Stimulated activated CD4-positive, alpha-beta T cell treated with anti-CD3 and anti-CD28 coated beads, TNF-alpha, amount 100 ng/mL, for 48 hours (primary cell): ENCODE measurements at regions not wholly inside any gene's neighbourhood (a gene's known extent, or its start where the extent isn't known, plus 50 kb on each side); places are given as distances from the start of the nearest gene placed in this dataset.
"Not testable (repeated sequence)": the region's sequence is repeated elsewhere in the genome, so short reads cannot be mapped to it uniquely, and the experiment has no call there.

Experiments used
- DNase-seq, 3 donors: peaks; one replicate each; pipeline ENCODE4 v3.0.0-alpha.2; 2020; ENCODE audit warnings: low read depth in 3 of 3

DNA sequence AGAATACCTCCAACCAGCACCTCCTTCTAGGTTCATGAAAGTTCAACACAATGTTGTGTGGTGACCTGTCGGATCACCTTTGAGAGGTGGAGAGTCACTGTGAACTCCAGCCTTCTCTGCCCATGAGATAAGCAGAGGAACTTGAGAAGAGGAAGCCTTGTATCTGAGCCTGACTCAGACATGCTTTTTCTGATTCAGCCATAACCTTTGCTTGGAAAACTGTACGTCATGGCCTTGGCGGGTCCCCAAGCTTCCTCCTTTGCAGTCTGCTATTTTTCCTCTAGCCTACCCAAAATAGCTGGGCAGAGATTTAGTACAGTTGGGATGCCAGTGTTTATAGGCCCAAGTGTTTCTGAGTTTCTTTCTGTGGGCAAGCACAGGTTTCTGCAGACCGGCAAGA is 274.7 kb downstream of the CETN3 start:
- no peak for DNase-seq

GRCh38 chr5:90134381-90134780 is 275.2 kb downstream of the CETN3 start:
- DNase-seq, result no peak

GRCh38 chr5:90133941-90134340 is 275.6 kb downstream of the CETN3 start:
- DNase-seq, result no peak

DNA sequence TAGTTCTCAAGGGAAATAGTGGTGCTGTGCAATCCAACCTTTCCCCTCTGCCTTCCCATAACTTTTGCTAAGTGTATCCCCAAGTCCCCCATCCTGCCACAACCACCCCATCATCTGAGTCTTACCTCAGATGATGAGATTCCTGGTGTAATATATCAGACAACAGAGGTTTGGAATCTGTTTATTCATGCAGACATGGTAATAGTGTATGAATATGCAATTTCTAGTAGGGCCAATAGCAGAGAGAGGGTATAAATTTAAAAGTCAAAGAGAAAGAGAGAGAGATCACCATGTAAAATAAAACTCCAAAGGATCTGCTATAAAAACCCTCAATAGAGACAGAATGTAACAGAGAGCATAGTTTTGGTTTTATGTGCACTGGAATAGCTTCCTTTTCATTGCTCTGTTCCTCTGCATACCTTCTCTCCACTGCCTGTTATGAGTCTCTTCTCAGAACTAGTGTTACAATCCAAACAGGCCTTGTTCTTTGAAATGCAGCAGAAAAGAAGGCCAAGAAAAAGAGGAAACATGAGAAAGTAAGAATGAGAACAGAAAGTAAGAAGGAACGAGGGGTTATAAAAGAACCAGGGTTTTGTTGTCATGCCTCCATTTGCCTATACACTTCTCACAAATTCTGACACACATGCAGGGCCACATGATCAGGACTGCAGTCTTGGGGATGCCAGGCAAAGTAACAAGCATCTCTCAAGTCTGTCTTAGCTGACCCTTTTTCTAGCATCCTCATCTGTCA is 278.0 kb downstream of the CETN3 start:
- DNase-seq, result no peak

- DNase-seq, result no peak
Measured at GRCh38 chr5:90128551-90128950, 281.0 kb downstream of the CETN3 start.

DNA sequence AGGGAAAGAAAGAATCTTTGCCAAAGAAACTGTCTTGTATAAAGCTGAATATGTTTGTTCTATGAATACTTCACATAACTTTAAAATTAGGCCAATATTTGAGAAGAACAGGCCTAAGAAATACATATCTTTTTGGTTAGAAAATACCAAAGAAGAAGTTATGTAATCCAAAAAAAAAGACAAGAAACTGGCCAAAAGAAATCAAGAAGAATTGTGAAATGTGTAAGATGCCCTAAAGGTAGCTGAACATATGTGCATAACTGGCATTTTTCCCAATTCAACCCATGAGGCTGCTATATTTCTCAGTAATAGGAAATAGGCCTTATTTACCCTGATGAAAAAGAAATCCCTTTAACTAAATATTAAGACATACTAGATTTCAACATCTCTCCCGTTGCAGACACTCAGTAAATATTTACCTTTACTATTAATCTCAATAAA is 290.0 kb downstream of the CETN3 start:
- DNase-seq, result no peak

GRCh38 chr5:90117005-90117404 is 292.6 kb downstream of the CETN3 start:
- DNase-seq, result no peak

DNA sequence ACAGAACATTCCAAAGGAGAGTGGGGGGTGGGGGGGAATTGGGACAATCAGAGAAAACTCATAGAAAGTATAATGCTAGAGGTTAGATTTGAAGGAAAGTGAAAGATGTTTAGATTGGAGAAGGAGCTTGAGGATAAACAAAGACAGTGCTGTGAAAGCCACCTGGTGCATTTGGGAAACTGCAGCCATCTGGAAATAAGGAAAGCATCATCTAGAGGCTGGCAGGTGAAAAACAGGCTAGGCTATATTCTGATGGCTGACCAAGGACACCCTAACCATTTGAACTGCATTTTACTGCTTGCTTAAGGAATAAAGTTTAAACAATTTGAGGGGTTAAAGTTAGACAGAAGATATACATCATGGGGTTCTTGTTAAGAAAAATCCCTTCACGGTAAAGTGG is 296.4 kb downstream of the CETN3 start:
- DNase-seq, result no peak

DNA sequence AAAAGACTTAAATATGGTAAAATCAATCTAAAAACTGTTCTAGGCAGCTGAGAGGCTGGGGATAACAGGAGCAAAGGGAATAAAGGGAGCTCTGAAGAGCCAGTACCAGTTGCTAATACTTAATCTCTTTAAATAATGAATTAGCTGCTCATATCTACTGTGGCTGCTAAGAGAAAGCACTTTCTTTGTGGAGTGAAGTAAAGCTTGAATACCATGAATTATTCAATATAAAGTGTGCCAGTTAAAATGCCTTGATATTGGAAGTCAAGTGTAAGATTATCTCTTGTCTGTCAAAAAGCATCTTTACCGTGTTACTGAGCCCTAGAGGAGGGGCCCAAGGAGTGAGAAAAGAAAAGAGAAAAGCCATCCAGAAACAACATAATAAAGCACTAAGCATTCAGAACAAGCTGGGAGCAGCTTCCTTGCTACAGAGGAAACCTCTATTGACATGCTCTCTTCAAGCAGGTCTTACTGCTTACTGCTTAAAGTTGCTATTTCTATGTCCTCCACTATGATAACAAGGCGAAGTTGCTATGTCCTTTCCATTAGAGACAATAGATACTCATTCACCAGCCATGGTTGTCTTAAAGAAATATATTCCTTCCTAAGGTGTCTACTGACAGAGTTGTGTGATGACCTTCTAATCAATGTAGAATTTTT is 297.4 kb downstream of the CETN3 start:
- no peak for DNase-seq

DNA sequence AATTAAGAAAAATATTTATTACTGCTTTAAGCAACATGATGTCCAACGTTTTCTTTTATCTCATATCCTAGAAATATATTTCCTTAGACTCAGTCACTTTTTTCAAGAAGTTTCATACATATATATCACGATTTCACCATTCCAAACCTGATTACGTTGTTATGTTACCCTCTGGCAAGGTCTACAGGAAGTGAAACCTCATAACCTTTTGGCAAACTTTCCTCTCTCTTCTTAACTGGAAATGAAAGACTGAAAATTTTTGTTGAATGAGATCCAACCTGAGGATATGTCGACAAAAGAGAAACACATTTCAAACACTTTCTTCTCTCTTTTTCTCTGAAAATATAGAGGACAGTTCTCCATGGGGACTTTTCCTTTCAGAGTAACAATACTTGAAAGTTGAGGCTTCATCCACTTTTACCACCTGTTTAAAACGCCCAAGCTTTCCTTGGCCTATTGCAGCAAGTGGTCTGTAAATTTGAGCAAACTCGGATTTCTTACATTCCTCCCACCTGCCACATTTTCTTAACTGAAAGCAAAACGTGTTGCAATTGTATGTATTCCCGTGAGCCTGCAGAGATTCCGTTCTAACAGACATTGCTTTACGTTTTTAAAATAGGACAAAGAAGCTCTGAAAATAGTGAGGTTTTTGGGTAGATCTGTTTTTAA is 298.1 kb downstream of the CETN3 start:
- DNase-seq, result no peak

DNA sequence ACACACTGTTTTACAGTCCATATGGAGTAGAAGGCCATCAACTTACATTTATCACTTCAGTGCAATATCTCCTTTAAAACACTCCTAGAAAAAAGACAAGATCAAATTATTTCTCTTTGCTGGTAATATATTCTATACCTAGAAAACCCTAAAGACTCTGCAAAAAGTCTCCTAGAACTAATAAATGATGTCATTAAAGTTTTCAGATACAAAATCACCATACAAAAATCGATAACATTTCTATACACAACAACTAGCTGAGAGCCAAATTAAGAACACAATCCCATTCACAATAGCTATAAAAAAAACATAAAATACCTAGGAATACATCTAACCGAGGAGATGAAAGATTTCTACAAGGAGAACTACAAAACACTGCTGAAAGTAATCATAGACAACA is 300.3 kb downstream of the CETN3 start:
- DNase-seq, result no peak

DNA sequence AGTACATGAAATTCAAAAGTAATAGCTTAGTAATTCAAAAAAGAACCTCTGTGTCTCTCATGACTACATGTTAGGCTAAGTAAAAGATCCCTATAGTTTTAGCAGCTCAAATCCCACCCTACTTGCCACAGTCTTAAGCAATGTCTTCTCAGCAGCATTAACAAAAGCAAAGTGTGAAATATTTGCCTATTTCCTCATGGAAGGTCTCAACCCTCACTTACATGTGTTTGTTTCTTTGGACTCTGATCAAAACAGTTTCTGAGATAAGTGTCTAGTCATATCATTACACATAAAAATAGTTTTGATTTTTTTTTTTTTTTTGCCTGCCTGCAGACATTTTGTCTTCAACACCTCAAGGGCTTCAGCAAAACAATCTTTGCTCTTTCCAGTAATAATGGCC is 310.5 kb downstream of the CETN3 start:
- DNase-seq, result no peak

DNA sequence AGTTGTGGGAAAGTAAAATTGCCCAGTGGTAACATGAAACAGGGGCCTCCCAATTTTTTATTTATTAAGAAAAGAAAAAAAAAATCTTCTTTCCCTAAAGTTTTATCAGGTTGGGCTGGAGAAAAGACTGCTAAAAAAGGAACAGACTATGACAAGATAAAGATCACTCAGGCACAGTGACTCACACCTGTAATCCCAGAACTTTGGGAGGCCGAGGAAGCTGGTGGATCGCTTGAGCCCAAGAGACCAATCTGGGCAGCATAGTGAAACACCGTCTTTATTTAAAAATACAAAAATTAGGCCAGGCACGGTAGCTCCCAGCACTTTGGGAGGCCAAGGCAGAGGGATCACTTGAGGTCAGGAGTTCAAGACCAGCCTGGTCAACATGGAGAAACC is 312.5 kb downstream of the CETN3 start:
- DNase-seq, result no peak

GRCh38 chr5:90096415-90097081 is 313.0 kb downstream of the CETN3 start:
- no peak for DNase-seq

DNA sequence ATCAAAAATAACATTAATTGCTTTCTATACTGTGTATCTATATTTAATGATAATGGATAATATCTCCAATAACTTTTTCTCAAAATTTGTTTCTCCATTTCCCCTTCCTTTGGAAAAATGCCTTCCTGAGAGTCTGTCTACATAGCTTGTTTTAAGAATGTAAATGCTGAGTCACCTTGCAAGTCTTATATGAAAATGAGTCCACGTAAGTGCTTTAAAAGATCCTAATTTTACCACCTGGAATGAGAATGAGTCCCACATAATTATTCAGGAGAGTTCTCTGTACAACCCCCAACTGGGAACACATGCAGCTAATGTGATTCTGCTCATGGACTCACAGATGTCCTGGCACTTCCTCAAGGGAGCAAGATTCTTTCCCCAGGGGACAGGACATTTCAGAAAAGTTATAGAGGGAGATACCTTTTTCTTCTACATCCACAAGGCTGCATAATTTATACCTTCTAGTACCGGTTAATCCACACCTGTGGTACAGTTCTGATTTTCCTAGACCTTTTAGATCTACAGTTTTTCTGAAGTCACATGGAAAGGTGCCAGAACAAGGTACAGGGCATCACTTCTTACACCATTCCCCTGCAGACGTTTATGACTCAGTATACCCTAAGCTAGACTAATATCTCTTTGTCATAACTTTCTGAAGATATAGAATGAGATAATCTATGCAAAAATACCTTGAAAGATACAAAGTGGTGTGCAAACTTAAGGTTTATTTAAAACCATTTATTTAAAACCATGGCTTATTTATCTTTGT is 314.1 kb downstream of the CETN3 start:
- no peak for DNase-seq

DNA sequence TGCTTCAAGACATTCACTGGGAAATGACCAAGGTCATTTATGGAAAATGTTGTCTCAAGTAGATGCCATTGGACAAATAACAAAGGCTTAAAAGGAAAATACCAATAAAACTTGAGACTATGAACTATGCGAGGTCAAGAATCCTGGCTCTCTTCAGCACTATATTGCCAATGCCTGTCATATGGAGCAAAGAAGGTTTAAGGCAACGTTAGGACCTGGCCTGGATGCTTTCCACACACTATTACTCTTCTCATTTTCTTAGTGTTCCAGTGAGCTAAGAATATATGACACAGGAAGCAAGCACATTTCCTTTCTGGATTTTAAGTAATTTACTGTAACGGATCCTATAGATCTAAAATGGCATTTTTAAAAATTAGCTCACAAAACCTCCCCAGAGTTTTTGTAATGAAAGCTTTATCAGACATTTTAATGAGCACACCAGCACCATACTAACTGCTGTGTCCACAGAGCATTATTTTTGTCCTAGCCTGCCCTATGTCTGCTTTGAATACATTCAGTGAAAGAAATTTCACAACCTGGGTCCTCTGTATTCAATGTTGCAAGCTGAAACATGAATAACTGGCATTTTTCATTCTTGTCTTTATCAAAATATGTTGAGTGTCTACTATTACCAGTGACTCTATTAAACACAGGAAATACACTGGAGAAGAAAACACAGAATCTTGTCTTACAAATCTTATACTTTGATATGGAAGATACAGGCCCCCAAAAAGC is 315.6 kb downstream of the CETN3 start:
- DNase-seq, result no peak

- DNase-seq, result no peak
Measured at GRCh38 chr5:90092734-90093133, 316.8 kb downstream of the CETN3 start.

- DNase-seq, result no peak
Measured at GRCh38 chr5:90084342-90084741, 325.2 kb downstream of the CETN3 start.

DNA sequence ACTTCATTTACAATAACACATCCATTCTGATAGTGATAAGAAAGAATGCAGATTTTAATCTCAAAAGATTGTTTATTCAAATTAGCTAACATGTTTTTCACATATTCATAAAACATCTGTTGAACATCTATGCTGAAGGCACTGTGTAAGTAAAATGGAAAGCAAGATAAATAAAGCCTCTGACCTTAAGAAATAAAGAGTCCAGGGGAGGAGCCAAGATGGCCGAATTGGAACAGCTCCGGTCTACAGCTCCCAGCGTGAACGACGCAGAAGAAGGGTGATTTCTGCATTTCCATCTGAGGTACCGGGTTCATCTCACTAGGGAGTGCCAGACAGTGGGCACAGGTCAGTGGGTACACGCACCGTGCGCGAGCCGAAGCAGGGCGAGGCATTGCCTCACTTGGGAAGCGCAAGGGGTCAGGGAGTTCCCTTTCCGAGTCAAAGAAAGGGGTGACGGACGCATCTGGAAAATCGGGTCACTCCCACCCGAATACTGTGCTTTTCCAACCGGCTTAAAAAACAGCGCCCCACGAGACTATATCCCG is 336.5 kb downstream of the CETN3 start:
- DNase-seq, result not testable (repeated sequence)

- DNase-seq, result no peak
Measured at GRCh38 chr5:90071656-90072055, 337.9 kb downstream of the CETN3 start.

DNA sequence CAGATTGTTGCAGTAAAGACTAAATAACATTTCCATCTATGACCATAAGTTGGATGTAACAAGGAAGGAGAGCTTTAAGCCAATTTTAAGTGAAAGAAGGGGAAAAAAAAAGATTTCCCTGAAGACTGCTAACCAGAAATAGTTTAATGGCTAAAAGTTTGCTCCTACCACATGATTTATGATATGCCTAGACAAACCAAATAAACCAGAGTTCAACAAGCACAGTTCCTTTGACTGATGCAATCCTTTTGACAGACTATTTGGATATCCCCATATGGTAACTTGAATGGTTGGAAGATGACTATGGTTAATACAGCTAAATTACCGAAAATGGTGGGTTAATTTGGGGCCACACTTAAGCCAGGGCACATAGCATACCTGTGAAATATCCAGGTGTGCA is 338.5 kb downstream of the CETN3 start:
- DNase-seq, result no peak
